Muscle layer of duodenum (tissue), 2 donors: ENCODE measurements at regions not wholly inside any gene's neighbourhood (a gene's known extent, or its start where the extent isn't known, plus 50 kb on each side); places are given as distances from the start of the nearest gene placed in this dataset.
"Not testable (repeated sequence)": the region's sequence is repeated elsewhere in the genome, so short reads cannot be mapped to it uniquely, and the experiment has no call there.

Source experiments
- H3K27ac ChIP-seq: one replicate; pipeline ENCODE4 v1.7.0; 2013; ENCODE audit warnings: mild to moderate bottlenecking, low read length
- H3K27me3 ChIP-seq: one replicate; pipeline ENCODE4 v1.7.0; 2013; ENCODE audit warnings: low read depth, mild to moderate bottlenecking, control low read depth, low read length
- H3K36me3 ChIP-seq, 2 donors: one replicate each; pipeline ENCODE4 v1.7.0; 2013; ENCODE audit warnings: low read length in 2 of 2, control low read depth in 1 of 2, mild to moderate bottlenecking in 1 of 2; ENCODE audit not compliant: insufficient read depth in 2 of 2, control insufficient read depth in 1 of 2
- H3K4me1 ChIP-seq, 2 donors: one replicate each; pipeline ENCODE4 v1.7.0; 2013; ENCODE audit warnings: low read length in 2 of 2, mild to moderate bottlenecking in 2 of 2, control low read depth in 1 of 2, moderate library complexity in 1 of 2; ENCODE audit not compliant: insufficient read depth in 2 of 2, control insufficient read depth in 1 of 2
- H3K4me3 ChIP-seq, 2 donors: one replicate each; pipeline ENCODE4 v1.7.0; 2013; ENCODE audit warnings: low read length in 2 of 2, low read depth in 1 of 2, mild to moderate bottlenecking in 1 of 2
- H3K9me3 ChIP-seq, 2 donors: one replicate each; pipeline ENCODE4 v1.7.0; 2013; ENCODE audit warnings: low read length in 2 of 2, control low read depth in 1 of 2, mild to moderate bottlenecking in 1 of 2; ENCODE audit not compliant: control insufficient read depth in 1 of 2
- donor health status: healthy.

DNA sequence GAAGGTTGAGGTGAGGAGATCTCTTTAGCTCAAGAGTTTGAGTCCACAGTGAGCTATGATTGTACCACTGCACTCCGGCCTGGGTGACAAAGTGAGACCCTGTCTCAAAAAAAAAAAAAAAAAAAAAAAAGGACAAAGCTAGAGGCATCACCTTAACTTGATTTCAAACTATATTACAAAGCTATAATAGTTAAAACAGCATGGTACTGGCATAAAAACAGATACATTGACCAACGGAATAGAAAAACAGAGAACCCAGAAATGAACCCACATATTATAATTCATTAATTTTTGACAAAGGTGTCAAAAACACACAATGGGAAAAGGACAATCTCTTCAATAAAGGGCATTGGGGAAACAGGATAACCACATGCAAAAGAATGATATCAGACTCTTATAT lies 50.8 kb upstream of the MBOAT1 start:
- Histone ChIP-seq H3K27ac (no peak overlapping the region), H3K36me3 (no peaks in the 10 kb centered on the region), H3K4me1 (no peaks in the 10 kb centered on the region), H3K27me3 (no peaks in the 10 kb centered on the region), H3K9me3 (peaks cover 0 to 4% of the 10 kb centered on the region in 2 donors), H3K4me3 (no peak overlapping the region)

DNA sequence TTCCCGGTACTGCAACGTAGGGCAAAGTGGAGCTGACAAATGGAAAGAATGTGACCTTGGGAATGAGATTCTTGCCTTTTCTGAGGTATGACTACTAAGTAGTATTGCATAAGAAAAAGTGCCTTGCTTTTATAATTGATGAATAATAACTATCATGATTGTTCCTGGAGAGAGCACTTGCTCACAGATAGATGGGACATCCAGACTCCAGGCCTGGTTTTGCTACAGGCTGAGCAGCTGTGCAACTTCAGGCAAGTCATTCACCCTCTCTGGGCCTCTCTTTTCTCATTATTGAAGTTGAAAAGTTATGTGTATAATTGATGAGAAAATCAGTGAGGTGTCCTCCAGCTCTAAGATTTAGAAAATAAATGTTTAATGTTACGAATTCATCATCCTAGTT lies 53.6 kb upstream of the MBOAT1 start:
- Histone ChIP-seq H3K9me3 (peaks cover 0 to 4% of the 10 kb centered on the region in 2 donors), H3K27me3 (no peaks in the 10 kb centered on the region), H3K4me1 (no peaks in the 10 kb centered on the region), H3K36me3 (no peaks in the 10 kb centered on the region), H3K27ac (no peak overlapping the region), H3K4me3 (no peak overlapping the region)

DNA sequence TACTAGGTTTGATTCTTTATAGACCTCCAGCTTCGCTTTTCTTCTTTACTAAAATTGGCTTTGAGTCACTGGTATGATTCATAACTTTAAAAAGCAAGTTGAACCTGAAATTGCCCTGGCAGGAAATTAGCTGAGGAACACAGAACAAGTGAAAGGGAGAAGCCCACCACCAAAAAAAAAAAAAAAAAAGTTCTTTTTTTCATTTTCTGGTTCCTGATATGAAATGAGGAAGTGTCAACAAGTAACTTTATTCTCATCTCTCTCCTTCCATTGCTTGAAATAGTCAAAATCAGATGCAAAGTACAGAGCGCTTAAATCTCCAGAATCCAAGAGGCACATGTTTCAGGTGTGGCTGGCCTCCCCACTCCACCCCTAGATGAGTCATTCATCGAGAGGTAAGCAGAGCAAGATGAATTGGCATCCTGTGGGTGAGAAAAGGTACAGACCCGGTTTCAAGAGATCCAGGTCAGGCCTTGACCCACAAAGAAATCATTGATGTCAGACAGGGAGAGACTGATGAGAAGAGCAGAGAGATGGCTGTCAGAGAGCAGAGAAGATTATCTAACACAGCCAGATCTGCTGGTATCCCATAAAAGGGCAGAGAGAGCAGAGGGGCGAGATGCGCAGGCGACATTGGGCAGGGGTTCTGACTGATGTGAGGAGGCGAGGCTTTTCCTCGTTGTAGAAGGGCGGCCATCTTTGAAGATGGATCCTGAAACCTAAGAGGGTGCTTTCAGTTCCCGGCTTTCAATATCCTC lies 54.8 kb upstream of the MBOAT1 start:
- H3K27me3 ChIP-seq: no peaks in the 10 kb centered on the region
- H3K36me3 ChIP-seq: no peaks in the 10 kb centered on the region
- H3K4me3 ChIP-seq: no peak overlapping the region
- no peak overlapping the region for H3K27ac ChIP-seq
- H3K9me3 ChIP-seq: peaks cover 0 to 4% of the 10 kb centered on the region in 2 donors
- H3K4me1 ChIP-seq: no peaks in the 10 kb centered on the region

DNA sequence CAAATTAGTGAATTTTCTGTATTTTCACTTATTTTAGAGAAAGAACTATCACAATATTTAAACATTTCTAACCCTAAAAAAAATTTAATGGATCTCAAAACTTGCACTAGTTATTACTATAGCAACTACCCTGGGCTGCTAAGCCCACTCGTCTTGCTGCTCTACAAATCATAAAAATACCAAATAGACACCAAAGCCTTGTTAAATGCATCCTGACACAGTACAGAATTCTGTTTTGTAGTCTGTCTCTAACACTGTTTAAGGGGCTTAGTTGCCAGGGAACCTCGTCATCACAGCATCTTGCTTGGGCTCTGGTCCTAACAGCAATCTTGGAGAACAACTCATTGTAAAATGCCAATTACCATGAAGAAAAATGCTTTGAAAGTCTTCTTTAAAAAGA lies 56.9 kb upstream of the MBOAT1 start:
- no peak overlapping the region for H3K4me3 ChIP-seq
- no peaks in the 10 kb centered on the region for H3K4me1 ChIP-seq
- no peaks in the 10 kb centered on the region for H3K36me3 ChIP-seq
- H3K9me3 ChIP-seq: no peaks in the 10 kb centered on the region
- no peak overlapping the region for H3K27ac ChIP-seq
- H3K27me3 ChIP-seq: no peaks in the 10 kb centered on the region

DNA sequence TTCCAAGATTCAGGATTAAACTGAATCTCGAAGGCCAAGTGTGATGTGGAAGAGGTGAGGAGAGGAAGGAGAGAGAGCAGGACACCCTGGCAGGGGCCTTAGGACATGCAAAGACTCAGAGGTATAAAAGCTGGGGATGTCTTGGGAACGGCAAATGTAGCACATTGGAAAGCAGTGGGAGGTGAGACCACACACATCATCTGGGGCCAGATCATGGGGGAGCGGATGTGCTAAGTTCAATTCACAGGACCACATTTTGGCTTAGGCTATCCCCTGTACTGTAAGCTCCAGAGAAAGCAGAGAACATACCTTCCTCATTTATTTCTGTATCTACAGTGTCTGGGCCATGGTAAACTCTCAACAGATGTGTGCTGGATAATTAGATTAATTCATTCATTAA lies 59.5 kb upstream of the MBOAT1 start:
- Histone ChIP-seq H3K36me3 (no peaks in the 10 kb centered on the region), H3K27ac (no peak overlapping the region), H3K9me3 (no peaks in the 10 kb centered on the region), H3K4me3 (no peak overlapping the region), H3K27me3 (no peaks in the 10 kb centered on the region), H3K4me1 (no peaks in the 10 kb centered on the region)

DNA sequence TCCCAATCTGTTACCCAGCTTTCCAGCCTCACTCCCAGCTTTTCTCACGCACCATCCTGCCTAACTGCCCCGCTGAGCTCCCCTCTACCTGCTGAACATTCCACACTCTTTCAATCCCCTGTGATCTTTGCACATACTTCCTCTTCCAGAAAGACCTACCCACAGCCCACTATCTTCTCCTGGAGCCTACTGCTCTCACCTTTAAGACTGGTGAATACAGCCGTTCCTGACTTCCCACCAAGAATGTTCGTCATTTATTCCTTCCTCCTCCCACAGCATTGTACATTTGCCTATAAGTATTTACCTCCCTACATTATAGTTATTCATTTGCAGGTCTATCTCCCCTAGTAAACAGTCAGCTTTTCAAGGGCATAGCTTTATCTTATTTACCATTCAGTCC lies 61.9 kb upstream of the MBOAT1 start:
- Histone ChIP-seq H3K4me1 (no peaks in the 10 kb centered on the region), H3K4me3 (no peak overlapping the region), H3K9me3 (no peaks in the 10 kb centered on the region), H3K27ac (no peak overlapping the region), H3K27me3 (no peaks in the 10 kb centered on the region), H3K36me3 (no peaks in the 10 kb centered on the region)

DNA sequence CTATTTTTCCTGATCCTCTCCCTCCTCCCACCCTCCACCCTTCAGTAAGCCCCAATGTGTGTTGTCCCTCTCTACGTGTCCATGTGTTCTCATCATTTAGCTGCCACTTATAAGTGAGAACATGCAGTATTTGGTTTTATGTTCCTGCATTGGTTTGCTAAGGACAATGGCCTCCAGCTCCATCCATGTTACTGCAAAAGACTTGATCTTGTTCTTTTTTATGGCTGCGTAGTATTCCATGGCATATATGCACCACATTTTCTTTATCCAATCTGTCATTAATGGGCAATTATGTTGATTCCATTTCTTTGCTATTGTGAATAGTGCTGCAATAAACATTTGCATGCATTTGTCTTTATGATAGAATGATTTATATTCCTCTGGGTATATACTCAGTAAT lies 63.6 kb upstream of the MBOAT1 start:
- H3K4me1 ChIP-seq, H3K27ac ChIP-seq, H3K36me3 ChIP-seq, H3K27me3 ChIP-seq, H3K9me3 ChIP-seq, H3K4me3 ChIP-seq: not testable (repeated sequence)

DNA sequence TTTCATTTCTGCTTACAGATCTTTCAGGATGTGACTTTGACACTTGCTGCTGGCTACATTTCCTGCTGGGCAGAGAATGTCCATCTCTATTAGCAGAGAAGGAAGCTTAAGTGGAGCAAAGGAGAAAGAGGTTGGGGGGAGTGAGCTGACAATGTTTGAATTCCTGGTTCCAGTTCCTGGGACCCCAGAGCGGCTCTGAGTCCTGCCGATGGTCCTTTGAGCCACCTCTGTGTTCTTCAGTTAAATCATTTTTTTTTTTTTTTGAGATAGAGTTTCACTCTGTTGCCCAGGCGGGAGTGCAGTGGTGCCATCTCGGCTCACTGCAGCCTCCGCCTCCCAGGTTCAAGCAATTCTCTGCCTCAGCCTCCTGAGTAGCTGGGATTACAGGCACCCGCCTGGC lies 65.5 kb upstream of the MBOAT1 start:
- not testable (repeated sequence) for H3K27me3 ChIP-seq, H3K4me1 ChIP-seq, H3K27ac ChIP-seq, H3K4me3 ChIP-seq, H3K36me3 ChIP-seq, H3K9me3 ChIP-seq

DNA sequence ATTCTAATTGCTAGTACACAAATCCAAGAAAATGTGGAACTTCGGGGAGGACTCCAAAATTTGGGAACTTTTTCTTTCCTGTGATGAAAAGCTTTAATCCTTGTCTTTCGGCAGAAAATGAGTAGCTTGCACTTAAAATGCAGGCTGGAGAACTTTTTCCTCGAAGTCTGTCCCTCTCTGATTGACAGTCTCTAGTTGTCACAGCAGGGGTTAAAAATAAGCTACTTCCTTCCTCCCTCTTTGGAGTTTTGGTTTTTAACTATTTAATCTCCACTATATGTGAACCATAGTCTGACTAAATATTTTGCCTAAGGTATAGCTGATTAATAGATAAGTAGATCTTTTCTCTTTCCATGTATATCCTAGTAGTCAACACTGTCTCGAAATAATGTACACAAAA lies 66.8 kb upstream of the MBOAT1 start:
- Histone ChIP-seq H3K4me3 (no peak overlapping the region), H3K27me3 (no peaks in the 10 kb centered on the region), H3K27ac (no peak overlapping the region), H3K4me1 (no peaks in the 10 kb centered on the region), H3K36me3 (no peaks in the 10 kb centered on the region), H3K9me3 (peaks cover 0 to 10% of the 10 kb centered on the region in 2 donors)

DNA sequence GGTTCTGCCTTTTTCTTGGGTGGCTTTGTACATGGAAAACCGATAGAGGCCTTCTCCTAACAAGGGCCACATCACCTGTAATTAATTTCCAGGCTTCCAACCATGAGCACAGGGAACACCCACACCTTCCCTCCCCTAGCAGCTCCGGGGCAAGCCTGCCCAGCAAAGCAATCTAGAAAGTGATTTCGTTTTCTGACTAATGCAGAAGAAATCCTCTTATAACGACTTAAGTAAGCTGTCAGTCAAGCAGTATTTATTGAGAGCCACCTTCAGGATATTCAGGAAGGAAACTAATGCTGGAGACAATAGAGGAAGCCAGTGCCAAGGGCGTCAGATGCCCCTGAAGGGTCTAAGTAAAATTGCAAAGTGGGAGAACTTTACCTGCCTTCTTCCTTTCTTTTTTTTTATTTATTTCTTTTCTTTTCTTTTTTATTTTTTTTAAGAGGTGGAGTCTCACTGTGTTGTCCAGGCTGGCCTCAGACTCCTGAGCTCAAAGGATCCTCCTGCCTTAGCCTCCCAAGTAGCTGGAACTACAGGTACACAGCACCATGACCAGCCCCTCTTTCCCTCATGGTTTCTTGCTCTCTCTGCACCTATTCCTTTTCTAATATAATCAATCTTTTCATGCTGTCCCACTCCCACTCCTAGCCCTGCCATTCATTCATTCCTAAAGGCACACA lies 67.5 kb upstream of the MBOAT1 start:
- Histone ChIP-seq H3K4me3 (no peak overlapping the region), H3K4me1 (no peaks in the 10 kb centered on the region), H3K36me3 (no peaks in the 10 kb centered on the region)

DNA sequence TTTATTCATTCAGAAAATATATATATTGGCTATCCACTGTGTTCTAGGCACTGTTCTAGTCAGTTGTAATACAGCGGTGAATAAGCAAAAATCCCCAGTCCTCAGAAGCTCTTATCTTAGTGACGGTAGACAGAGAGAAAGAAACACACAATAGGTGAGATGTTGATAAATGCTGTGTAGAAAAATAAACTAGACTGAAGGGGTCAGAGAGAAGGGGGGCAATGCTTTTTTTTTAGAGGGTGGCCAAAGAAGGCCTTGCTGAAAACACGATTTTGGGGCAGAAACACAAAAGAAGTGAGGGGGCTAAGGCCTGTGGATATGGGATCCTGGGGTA lies 68.0 kb upstream of the MBOAT1 start:
- Histone ChIP-seq H3K9me3 (peaks cover 0 to 10% of the 10 kb centered on the region in 2 donors), H3K36me3 (no peaks in the 10 kb centered on the region), H3K27ac (no peak overlapping the region), H3K4me3 (no peak overlapping the region), H3K27me3 (no peaks in the 10 kb centered on the region), H3K4me1 (no peaks in the 10 kb centered on the region)

More for the DNA sequence above, 67.5 kb upstream of the MBOAT1 start:
- Histone ChIP-seq H3K9me3 (peaks cover 0 to 10% of the 10 kb centered on the region in 2 donors), H3K27me3 (no peaks in the 10 kb centered on the region), H3K27ac (no peak overlapping the region)

DNA sequence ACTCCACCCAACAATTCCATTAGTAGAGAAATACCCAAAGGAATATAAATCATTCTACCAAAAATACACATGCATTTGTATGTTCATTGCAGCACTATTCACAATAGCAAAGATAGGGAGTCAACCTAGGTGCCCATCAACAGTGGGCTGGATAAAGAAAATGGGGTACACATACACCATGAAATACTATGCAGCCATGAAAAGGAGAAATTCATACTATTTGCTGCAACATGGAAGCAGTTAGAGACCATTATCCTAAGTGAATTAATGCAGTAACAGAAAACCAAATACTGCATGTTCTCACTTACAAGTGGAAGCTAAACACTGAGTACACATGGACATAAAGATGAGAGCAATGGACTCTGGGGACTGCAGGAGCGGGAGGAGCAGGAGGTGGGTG lies 72.4 kb upstream of the MBOAT1 start:
- H3K27me3 ChIP-seq: no peaks in the 10 kb centered on the region
- no peak overlapping the region for H3K4me3 ChIP-seq
- H3K9me3 ChIP-seq: peaks cover 0 to 10% of the 10 kb centered on the region in 2 donors
- H3K36me3 ChIP-seq: no peaks in the 10 kb centered on the region
- H3K4me1 ChIP-seq: no peaks in the 10 kb centered on the region
- no peak overlapping the region for H3K27ac ChIP-seq
